Endodermal cell (in vitro differentiated cells): ENCODE measurements at regions not wholly inside any gene's neighbourhood (a gene's known extent, or its start where the extent isn't known, plus 50 kb on each side); places are given as distances from the start of the nearest gene placed in this dataset.

Source experiments
- DNase-seq: peaks from one replicate; pipeline ENCODE4 v3.0.0-alpha.2; 2017
- H3K27ac ChIP-seq: 2 replicates; pipeline ENCODE4 v1.5.1; 2013; ENCODE audit warnings: mild to moderate bottlenecking, low read depth, low read length, moderate library complexity
- H3K27me3 ChIP-seq: 2 replicates; pipeline ENCODE4 v1.6.1; 2013; ENCODE audit warnings: mild to moderate bottlenecking, low read length, moderate library complexity; ENCODE audit not compliant: insufficient read depth, control insufficient read depth, poor library complexity, severe bottlenecking
- H3K36me3 ChIP-seq: 2 replicates; pipeline ENCODE4 v1.7.0; 2013; ENCODE audit warnings: mild to moderate bottlenecking, low read length, moderate library complexity; ENCODE audit not compliant: control insufficient read depth, insufficient read depth
- H3K4me1 ChIP-seq: one replicate; pipeline ENCODE4 v1.7.0; 2013; ENCODE audit warnings: low read length; ENCODE audit not compliant: control insufficient read depth, insufficient read depth
- H3K4me3 ChIP-seq: 2 replicates; pipeline ENCODE4 v1.5.1; 2013; ENCODE audit warnings: mild to moderate bottlenecking, low read length, moderate library complexity
- H3K9ac ChIP-seq: 2 replicates; pipeline ENCODE4 v1.6.1; 2013; ENCODE audit warnings: mild to moderate bottlenecking, low read length, moderate library complexity; ENCODE audit not compliant: poor library complexity, severe bottlenecking; ENCODE audit errors: extremely low read depth
- H3K9me3 ChIP-seq: 2 replicates; pipeline ENCODE4 v1.6.1; 2013; ENCODE audit warnings: mild to moderate bottlenecking, low read length, moderate library complexity; ENCODE audit not compliant: control insufficient read depth
- H3K27ac Mint-ChIP-seq: 2 replicates; pipeline ENCODE4 v1.8.0; 2020; ENCODE audit warnings: mixed read lengths
- H3K27me3 Mint-ChIP-seq: 2 replicates; pipeline ENCODE4 v1.8.0; 2021; ENCODE audit warnings: mild to moderate bottlenecking, mixed read lengths; ENCODE audit not compliant: insufficient read depth
- H3K36me3 Mint-ChIP-seq: 2 replicates; pipeline ENCODE4 v1.8.0; 2020; ENCODE audit warnings: low read depth, mixed read lengths
- H3K4me1 Mint-ChIP-seq: 2 replicates; pipeline ENCODE4 v1.8.0; 2020; ENCODE audit warnings: mixed read lengths
- H3K4me3 Mint-ChIP-seq: 2 replicates; pipeline ENCODE4 v1.8.0; 2020; ENCODE audit warnings: mild to moderate bottlenecking, moderate library complexity, mixed read lengths
- H3K9me3 Mint-ChIP-seq: 2 replicates; pipeline ENCODE4 v1.8.0; 2020; ENCODE audit warnings: mild to moderate bottlenecking, mixed read lengths
- CTCF ChIP-seq: fragments of 200-600 bp; sonication (generic); conservative IDR thresholded peaks from 2 replicates; pipeline ENCODE4 v1.5.0; 2021; ENCODE audit warnings: antibody characterized with exemption, mild to moderate bottlenecking
- WGBS, 2 experiments: methylation state at CpG; one replicate each; pipeline versions ENCODE4 v1.1.5 to v1.1.7; 2013; ENCODE audit warnings: missing lambda C conversion rate in 2 of 2, mixed read lengths in 1 of 2; ENCODE audit not compliant: insufficient coverage in 1 of 2, insufficient read length in 1 of 2; 5-methylcytosine and 5-hydroxymethylcytosine counted together

GRCh38 chr10:3612183-3613001 lies 172.6 kb downstream of the KLF6 start:
- no peaks in the 10 kb centered on the region for H3K4me1 ChIP-seq
- WGBS, 2 experiments = 90 to 100% methylated on average over 1 to 3 of the region's 3 CpGs

GRCh38 chr10:3606309-3606708 lies 178.7 kb downstream of the KLF6 start:
- H3K4me1 Mint-ChIP-seq = no peaks in the 10 kb centered on the region
- H3K9ac ChIP-seq = no peak overlapping the region
- no peaks in the 10 kb centered on the region for H3K27me3 ChIP-seq
- H3K27ac Mint-ChIP-seq = no peak overlapping the region
- no peak overlapping the region for H3K27ac ChIP-seq
- no peak overlapping the region for H3K4me3 Mint-ChIP-seq
- no peak for DNase-seq
- WGBS, 2 experiments = 91% methylated on average over 1 of the region's 1 CpG; no CpG with 5 or more reads in 1 of the 2 experiments
- no peaks in the 10 kb centered on the region for H3K36me3 Mint-ChIP-seq
- no peak for TF ChIP-seq CTCF
- no peaks in the 10 kb centered on the region for H3K36me3 ChIP-seq
- no peaks in the 10 kb centered on the region for H3K4me1 ChIP-seq
- H3K27me3 Mint-ChIP-seq = no peaks in the 10 kb centered on the region
- peaks cover 43% of the 10 kb centered on the region for H3K9me3 Mint-ChIP-seq
- no peak overlapping the region for H3K4me3 ChIP-seq
- peaks cover 36% of the 10 kb centered on the region for H3K9me3 ChIP-seq

More at GRCh38 chr10:3612183-3613001, 172.6 kb downstream of the KLF6 start:
- H3K27ac ChIP-seq = no peak overlapping the region
- no peaks in the 10 kb centered on the region for H3K27me3 ChIP-seq
- no peak overlapping the region for H3K27ac Mint-ChIP-seq
- H3K9ac ChIP-seq = no peak overlapping the region
- no peak overlapping the region for H3K4me3 ChIP-seq
- H3K9me3 ChIP-seq = peaks cover 52% of the 10 kb centered on the region
- H3K9me3 Mint-ChIP-seq = peaks cover 54% of the 10 kb centered on the region
- DNase-seq = no peak
- H3K4me3 Mint-ChIP-seq = no peak overlapping the region
- no peaks in the 10 kb centered on the region for H3K27me3 Mint-ChIP-seq
- TF ChIP-seq CTCF = no peak
- no peaks in the 10 kb centered on the region for H3K36me3 Mint-ChIP-seq
- H3K4me1 Mint-ChIP-seq = no peaks in the 10 kb centered on the region
- H3K36me3 ChIP-seq = no peaks in the 10 kb centered on the region

GRCh38 chr10:3605882-3606281 lies 179.1 kb downstream of the KLF6 start:
- H3K9me3 ChIP-seq = peaks cover 32% of the 10 kb centered on the region
- H3K9ac ChIP-seq = no peak overlapping the region
- TF ChIP-seq CTCF = no peak
- H3K4me1 ChIP-seq = no peaks in the 10 kb centered on the region
- no peaks in the 10 kb centered on the region for H3K36me3 ChIP-seq
- no peak for DNase-seq
- 100% methylated on average over 1 of the region's 2 CpGs; no CpG with 5 or more reads in 1 of the 2 experiments for WGBS, 2 experiments
- H3K4me3 Mint-ChIP-seq = no peak overlapping the region
- H3K4me3 ChIP-seq = no peak overlapping the region
- H3K27me3 Mint-ChIP-seq = no peaks in the 10 kb centered on the region
- no peak overlapping the region for H3K27ac ChIP-seq
- H3K27me3 ChIP-seq = no peaks in the 10 kb centered on the region
- no peak overlapping the region for H3K27ac Mint-ChIP-seq
- no peaks in the 10 kb centered on the region for H3K4me1 Mint-ChIP-seq
- peaks cover 39% of the 10 kb centered on the region for H3K9me3 Mint-ChIP-seq
- no peaks in the 10 kb centered on the region for H3K36me3 Mint-ChIP-seq
